HuH-7 (cell line): ENCODE measurements at regions not wholly inside any gene's neighbourhood (a gene's known extent, or its start where the extent isn't known, plus 50 kb on each side); places are given as distances from the start of the nearest gene placed in this dataset.
"Not testable (repeated sequence)": the region's sequence is repeated elsewhere in the genome, so short reads cannot be mapped to it uniquely, and the experiment has no call there.

Experiments
- DNase-seq: peaks from one replicate; pipeline ENCODE4 v3.0.0; 2011; ENCODE audit warnings: low spot score

DNA sequence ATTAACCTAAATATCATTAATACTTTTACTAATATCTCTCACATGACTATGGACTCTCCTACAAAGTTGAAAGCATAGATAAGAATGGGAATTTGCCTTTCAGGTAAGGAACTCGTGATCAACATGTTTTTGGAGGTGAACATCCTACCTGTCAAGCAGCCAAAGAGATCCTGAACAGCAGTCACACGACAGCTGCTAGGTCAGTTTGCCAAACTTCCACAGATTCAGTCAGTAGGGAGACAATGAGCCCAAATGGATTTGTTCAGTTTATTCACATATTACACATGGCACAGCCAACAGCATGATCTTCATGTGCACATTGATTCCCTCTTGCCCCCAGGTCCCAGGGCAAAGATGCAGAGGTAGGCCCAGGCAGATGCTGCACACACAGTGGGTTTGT, 86.1 kb upstream of the LOC128125822 start:
- no peak for DNase-seq

GRCh38 chr6:63487103-63487813, 85.0 kb upstream of the LOC128125822 start:
- DNase-seq = no peak

DNA sequence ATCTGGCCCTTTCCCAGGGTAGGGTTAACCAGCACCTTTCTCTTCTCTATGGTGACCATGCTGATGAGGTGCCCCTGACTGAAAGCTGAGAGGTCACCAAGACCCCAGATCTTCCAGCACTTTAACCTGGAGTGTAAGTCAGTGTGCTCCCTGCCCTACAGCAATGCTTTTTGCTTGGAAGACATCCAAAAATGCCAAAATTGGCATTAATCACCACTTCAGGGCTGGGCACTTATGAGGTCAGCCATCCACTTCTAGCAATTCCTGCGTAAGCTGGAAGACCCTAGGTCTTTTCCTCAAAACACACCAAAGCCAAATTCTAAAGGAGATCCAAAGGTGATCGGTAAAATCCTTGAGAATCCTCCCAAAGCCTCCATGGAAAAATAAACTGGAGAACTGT, 81.2 kb upstream of the LOC128125822 start:
- DNase-seq = no peak

DNA sequence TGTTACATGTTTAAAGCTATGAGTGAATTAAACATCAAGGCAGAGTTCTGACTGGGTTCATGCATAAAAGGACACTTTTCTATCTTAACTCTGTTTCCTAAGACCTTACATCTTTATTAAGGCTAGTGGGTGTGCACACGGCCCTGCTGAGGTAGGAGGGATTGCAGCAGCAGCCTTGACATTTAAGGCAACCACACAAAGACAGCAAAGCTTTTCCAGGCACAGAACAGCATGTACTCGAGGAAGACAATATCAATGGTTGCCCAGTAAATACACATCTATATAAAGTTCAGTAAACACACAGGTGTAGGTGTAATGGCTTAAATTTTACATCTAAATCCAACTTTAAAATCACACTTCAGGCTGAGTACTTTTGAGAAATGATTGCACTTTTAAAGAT, 79.8 kb upstream of the LOC128125822 start:
- DNase-seq = no peak

DNA sequence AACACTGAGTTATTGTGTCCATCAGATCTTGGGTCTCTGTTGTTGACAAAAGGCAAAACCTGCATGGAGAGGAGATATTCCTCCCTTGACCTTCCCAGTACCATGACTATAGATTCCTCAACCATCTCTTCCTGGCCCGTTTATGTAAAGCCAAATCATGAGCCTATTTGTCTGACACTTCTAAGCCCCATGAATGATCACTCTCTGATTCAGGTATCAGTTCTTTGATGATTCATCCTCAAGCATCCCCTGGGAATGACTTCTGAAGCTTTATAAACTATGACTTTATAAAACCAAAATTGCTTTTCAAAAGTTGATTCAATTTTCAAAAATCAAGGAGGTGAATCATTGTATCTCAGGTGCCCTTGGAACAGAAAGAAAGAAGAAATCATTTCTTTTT, 78.7 kb upstream of the LOC128125822 start:
- DNase-seq = no peak

- no peak for DNase-seq
Observed at GRCh38 chr6:63496361-63496804, 75.9 kb upstream of the LOC128125822 start.

DNA sequence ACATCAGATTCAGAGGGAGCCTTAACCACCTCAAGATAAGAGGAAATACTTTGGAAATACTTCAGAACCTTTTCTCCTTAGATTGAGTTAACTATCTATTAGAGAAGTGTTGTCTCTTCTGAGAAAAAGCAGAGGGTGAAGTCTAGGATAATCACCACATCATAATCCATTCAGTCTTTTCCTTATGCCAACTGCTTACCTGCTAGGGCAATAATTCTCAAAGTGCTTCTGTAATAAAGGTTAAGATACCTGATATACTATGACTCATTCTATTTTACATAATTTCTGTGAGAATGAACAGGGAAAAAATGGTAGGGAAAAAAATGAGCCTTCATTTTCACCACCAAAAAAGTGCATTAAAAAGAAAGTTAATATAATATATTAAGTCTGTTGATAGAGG, 70.1 kb upstream of the LOC128125822 start:
- no peak for DNase-seq

- DNase-seq = no peak
Observed at GRCh38 chr6:63503199-63503598, 69.1 kb upstream of the LOC128125822 start.

GRCh38 chr6:63504777-63505384, 67.4 kb upstream of the LOC128125822 start:
- DNase-seq = no peak

- no peak for DNase-seq
Observed at GRCh38 chr6:63507096-63507495, 65.2 kb upstream of the LOC128125822 start.

GRCh38 chr6:63509652-63510352, 62.5 kb upstream of the LOC128125822 start:
- DNase-seq = peak; percentile 62

DNA sequence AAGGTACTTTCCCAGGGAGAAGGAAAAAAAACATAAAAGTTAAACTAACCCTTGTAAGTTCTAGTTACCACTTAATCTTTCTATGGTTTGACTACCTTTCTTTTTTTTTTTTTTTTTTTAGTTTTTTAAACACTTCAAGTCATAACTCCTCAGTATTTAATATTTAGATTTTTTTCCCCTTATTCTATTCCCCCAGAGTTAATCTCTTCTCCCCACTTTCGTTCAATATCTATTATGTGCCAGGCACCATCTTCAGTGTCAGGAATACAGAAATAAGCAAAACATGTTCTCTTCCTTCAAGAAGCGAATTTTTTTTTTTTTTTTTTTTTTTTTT, 62.0 kb upstream of the LOC128125822 start:
- no peak for DNase-seq

- DNase-seq = no peak
Observed at GRCh38 chr6:63510849-63511248, 61.4 kb upstream of the LOC128125822 start.

- DNase-seq = no peak
Observed at GRCh38 chr6:63514488-63515173, 57.6 kb upstream of the LOC128125822 start.

DNA sequence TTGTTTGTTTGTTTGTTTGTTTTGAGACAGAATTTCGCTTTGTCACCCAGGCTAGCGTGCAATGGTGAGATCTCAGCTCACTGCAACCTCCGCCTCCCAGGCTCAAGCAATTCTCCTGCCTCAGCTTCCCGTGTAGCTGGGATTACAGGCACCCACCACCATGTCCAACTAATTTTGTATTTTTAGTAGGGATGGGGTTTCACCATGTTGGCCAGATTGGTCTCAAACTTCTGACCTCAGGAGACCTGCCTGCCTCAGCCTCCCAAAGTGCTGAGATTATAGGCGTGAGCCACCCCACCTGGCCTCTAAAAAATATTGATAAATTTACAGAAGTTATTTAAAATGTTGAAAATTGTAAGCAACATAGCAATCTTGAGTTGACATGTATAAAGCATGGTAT, 57.1 kb upstream of the LOC128125822 start:
- DNase-seq = not testable (repeated sequence)

DNA sequence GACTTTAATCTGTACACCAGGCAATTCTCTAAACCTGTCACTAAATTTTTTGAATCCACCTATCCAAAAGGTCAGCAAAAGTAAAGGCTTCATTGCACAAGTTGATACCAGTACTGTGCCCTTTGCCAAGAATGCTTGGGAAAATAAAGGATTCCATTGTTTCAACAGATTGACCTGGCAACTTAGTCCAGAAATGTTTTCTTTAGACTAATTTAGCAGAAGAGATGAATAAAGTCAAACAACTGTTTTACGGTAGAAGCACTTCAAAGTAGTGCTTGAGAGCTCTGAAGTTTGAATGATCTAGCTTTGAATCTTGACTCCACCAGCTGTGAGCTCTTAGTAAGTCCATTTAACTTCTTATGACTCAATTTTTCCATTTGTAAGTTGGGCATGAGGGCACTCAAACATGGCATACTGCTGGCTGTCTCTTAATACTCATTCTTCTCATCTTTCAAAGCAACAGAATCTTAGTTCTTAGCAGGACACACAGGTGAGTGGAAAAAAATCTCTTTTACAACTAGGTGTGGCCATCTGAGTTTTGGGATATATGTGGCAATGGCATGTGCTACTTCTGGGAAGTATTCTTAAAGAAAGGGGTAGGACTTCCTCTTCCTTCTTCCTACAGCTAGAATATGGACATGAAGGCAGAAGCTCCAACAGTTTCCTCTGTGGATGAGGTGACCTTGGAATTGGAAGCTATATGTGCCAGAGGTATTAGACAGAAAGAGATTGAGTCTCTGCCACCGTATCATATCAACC, 55.9 kb upstream of the LOC128125822 start:
- no peak for DNase-seq

DNA sequence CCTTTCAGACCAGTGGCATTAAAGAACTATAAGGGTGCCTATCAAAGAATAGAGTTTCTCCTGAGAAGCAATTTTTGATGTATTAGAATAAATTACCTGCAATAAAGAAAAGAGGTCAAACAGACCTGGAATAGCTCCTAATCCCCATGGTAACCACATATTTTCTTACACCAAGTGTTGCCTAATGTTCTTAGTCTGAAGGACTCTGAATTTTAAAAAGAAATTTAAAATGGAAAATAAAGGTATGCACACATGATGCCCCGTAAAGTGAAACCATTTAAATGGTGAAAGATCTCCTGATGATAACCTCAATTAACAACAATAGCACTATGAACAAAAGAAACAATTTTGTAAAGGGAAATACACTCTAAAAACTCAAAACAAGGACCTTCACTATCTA, 55.1 kb upstream of the LOC128125822 start:
- DNase-seq = no peak

- DNase-seq = no peak
Observed at GRCh38 chr6:63521475-63522210, 50.6 kb upstream of the LOC128125822 start.
